NCI-H1930 (cell line): ENCODE measurements at regions not wholly inside any gene's neighbourhood (a gene's known extent, or its start where the extent isn't known, plus 50 kb on each side); places are given as distances from the start of the nearest gene placed in this dataset.

Source experiments
- DNase-seq, 2 experiments: peaks; one replicate each; lab custom pipeline; 2025; lab: John Stamatoyannopoulos, UW

- DNase-seq: no peak
Observed at GRCh38 chr6:169997187-169997929, 245.9 kb downstream of the ERMARD start.

- no peak for DNase-seq
Observed at GRCh38 chr6:169996378-169997051, 245.1 kb downstream of the ERMARD start.

- DNase-seq: no peak
Observed at GRCh38 chr6:169994739-169995138, 243.3 kb downstream of the ERMARD start.

GRCh38 chr6:169993861-169994481 lies 242.5 kb downstream of the ERMARD start:
- DNase-seq: no peak

GRCh38 chr6:169991913-169992312 lies 240.5 kb downstream of the ERMARD start:
- DNase-seq: no peak

GRCh38 chr6:169991031-169991390 lies 239.6 kb downstream of the ERMARD start:
- DNase-seq: no peak

- no peak for DNase-seq
Observed at GRCh38 chr6:169990095-169991030, 238.9 kb downstream of the ERMARD start.

- no peak for DNase-seq
Observed at GRCh38 chr6:169989594-169989993, 238.2 kb downstream of the ERMARD start.

- DNase-seq: no peak
Observed at GRCh38 chr6:169988769-169989550, 237.5 kb downstream of the ERMARD start.

GRCh38 chr6:169986848-169987498 lies 235.6 kb downstream of the ERMARD start:
- DNase-seq: no peak

- no peak for DNase-seq
Observed at GRCh38 chr6:169986171-169986847, 234.9 kb downstream of the ERMARD start.

- no peak for DNase-seq
Observed at GRCh38 chr6:169985121-169986015, 233.9 kb downstream of the ERMARD start.

- no peak for DNase-seq
Observed at GRCh38 chr6:169984181-169985120, 233.0 kb downstream of the ERMARD start.

- no peak for DNase-seq
Observed at GRCh38 chr6:169983651-169984050, 232.2 kb downstream of the ERMARD start.

GRCh38 chr6:169982461-169983386 lies 231.3 kb downstream of the ERMARD start:
- DNase-seq: no peak

GRCh38 chr6:169981969-169982368 lies 230.5 kb downstream of the ERMARD start:
- DNase-seq: no peak

- DNase-seq: no peak
Observed at GRCh38 chr6:169981568-169981967, 230.1 kb downstream of the ERMARD start.
